ENCODE measurements at regions not wholly inside any gene's neighbourhood (a gene's known extent, or its start where the extent isn't known, plus 50 kb on each side); places are given as distances from the start of the nearest gene placed in this dataset.

DNA sequence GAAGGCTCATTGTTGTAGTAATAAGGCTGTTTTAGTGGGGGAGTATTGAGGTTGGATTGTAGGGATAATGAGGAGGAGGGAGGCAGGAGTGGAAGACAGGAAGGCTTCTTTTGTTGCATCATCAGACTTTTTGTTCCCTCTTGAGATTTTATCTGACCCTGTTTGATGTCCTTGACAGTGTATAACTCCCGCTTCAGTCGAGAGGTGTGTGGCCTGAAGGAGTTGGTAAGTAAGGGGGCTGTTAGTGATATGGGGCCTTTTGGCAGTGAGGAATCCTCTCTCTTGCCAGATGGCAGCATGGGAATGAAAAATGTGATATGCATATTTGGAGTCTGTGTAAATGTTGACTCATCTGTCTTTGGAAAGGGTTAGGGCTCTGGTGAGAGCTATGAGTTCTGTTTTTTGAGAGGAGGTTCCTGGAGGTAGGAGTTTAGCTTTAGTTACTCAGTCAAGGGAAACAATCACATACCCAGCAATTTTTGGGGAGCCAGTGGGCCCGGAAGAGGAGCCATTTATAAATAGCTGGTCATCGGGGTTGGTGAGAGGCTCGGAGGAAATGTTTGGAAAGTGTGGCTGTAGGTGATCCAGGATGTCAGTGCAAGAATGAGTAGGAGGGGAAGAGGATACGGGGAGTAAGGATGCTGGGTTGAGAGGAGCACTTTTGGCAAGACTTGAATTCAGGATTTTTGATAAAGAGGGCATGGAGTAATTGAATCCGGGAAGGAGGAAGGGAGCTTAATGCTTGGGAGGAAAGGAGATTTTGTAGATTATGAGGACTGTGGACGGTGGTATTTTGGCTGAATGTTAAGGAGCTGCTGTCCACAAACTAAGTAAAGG lies 136.7 kb upstream of the ETV3 start:
- H3K36me3 ChIP-seq (ENCODE audit: control insufficient read depth, insufficient read depth, low read length) = no peaks in the 10 kb centered on the region
- no peak for TF ChIP-seq EZH2 (IDR thresholded peaks at IDR 0.05; ENCODE audit: low read length, missing control alignments)
- TF ChIP-seq, protein P1, sequence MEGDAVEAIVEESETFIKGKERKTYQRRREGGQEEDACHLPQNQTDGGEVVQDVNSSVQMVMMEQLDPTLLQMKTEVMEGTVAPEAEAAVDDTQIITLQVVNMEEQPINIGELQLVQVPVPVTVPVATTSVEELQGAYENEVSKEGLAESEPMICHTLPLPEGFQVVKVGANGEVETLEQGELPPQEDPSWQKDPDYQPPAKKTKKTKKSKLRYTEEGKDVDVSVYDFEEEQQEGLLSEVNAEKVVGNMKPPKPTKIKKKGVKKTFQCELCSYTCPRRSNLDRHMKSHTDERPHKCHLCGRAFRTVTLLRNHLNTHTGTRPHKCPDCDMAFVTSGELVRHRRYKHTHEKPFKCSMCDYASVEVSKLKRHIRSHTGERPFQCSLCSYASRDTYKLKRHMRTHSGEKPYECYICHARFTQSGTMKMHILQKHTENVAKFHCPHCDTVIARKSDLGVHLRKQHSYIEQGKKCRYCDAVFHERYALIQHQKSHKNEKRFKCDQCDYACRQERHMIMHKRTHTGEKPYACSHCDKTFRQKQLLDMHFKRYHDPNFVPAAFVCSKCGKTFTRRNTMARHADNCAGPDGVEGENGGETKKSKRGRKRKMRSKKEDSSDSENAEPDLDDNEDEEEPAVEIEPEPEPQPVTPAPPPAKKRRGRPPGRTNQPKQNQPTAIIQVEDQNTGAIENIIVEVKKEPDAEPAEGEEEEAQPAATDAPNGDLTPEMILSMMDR (conservative IDR thresholded peaks at IDR 0.05 in 1 of 2, IDR thresholded peaks at IDR 0.05 in 1 of 2; ENCODE audit: low read depth in 1 of 2, low read length in 2 of 2) = no peak
- no peak overlapping the region for H3K27ac ChIP-seq (ENCODE audit: insufficient read depth, low read length)
- no peak overlapping the region for H3K4me2 ChIP-seq (ENCODE audit: extremely low read depth, insufficient read depth, low read length)
- H3K4me1 ChIP-seq (ENCODE audit: control insufficient read depth, extremely low read depth, insufficient read depth, low read length) = no peaks in the 10 kb centered on the region
- no peaks in the 10 kb centered on the region for H3K9me3 ChIP-seq (ENCODE audit: control insufficient read depth, insufficient read depth, low read depth, low read length)
- no peaks in the 10 kb centered on the region for H3K79me2 ChIP-seq (ENCODE audit: control insufficient read depth, insufficient read depth, low read length)
- no peak overlapping the region for H3K9ac ChIP-seq (ENCODE audit: insufficient read depth, low read length)
- H3K27me3 ChIP-seq (ENCODE audit: control insufficient read depth, insufficient read depth, low read length) = no peaks in the 10 kb centered on the region
- H2AFZ ChIP-seq (ENCODE audit: low read length) = no peak overlapping the region
- H4K20me1 ChIP-seq (ENCODE audit: control insufficient read depth, extremely low read depth, insufficient read depth, low read length) = no peaks in the 10 kb centered on the region
- peak; percentile 6 to 60 for DNase-seq (ENCODE audit: low read depth in 2 of 2)
- no peak overlapping the region for H3K4me3 ChIP-seq (replicated peaks in 1 of 4; ENCODE audit: control extremely low read depth in 1 of 4, insufficient read depth in 1 of 4, low read depth in 3 of 4, low read length in 4 of 4)

DNA sequence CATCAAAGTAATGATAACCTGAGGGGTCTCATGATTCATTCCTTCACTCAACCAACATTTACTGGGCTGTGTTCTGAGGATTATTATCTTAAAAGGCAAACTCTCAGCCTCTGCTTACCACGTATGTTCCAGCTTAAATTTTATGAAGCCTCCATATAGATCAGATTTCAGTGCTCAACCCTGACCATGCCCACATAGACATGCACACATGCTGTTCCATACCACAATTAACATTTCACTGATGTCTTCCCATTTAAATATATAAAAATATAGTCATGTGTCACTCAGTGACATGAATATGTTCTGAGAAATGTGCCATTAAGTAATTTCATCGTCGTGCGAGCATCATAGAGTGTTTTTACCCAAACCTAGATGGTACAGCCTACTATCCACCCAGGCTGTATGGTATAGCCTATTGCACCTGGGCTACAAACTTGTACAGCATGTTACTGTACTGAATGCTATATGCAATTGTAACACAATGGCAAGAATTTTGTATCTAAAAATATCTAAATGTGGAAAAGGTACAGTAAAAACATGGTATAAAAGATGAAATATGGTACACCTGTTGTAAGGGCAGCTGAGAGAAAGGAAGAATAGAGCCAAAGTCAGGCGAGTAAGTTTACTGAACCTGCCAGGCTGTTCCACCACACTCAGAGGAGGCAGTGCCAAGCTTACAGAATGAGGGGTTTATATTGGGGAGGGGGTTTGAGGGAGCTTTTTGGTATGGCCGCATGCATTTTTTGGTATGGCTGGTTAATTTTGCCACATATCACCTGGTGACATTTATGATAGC lies 134.7 kb upstream of the ETV3 start:
- Histone ChIP-seq H3K4me2 (ENCODE audit: extremely low read depth, insufficient read depth, low read length) (no peak overlapping the region), H3K4me3 (replicated peaks in 1 of 4; ENCODE audit: control extremely low read depth in 1 of 4, insufficient read depth in 1 of 4, low read depth in 3 of 4, low read length in 4 of 4) (no peak overlapping the region), H3K9me3 (ENCODE audit: control insufficient read depth, insufficient read depth, low read depth, low read length) (no peaks in the 10 kb centered on the region), H2AFZ (ENCODE audit: low read length) (no peak overlapping the region), H3K79me2 (ENCODE audit: control insufficient read depth, insufficient read depth, low read length) (no peaks in the 10 kb centered on the region), H3K9ac (ENCODE audit: insufficient read depth, low read length) (no peak overlapping the region), H3K36me3 (ENCODE audit: control insufficient read depth, insufficient read depth, low read length) (no peaks in the 10 kb centered on the region), H3K27ac (ENCODE audit: insufficient read depth, low read length) (no peak overlapping the region), H3K27me3 (ENCODE audit: control insufficient read depth, insufficient read depth, low read length) (no peaks in the 10 kb centered on the region), H3K4me1 (ENCODE audit: control insufficient read depth, extremely low read depth, insufficient read depth, low read length) (no peaks in the 10 kb centered on the region), H4K20me1 (ENCODE audit: control insufficient read depth, extremely low read depth, insufficient read depth, low read length) (no peaks in the 10 kb centered on the region)
- DNase-seq (ENCODE audit: low read depth in 2 of 2) = no peak
- TF ChIP-seq, protein P1 (conservative IDR thresholded peaks at IDR 0.05 in 1 of 2, IDR thresholded peaks at IDR 0.05 in 1 of 2; ENCODE audit: low read depth in 1 of 2, low read length in 2 of 2) = no peak
- no peak for TF ChIP-seq EZH2 (IDR thresholded peaks at IDR 0.05; ENCODE audit: low read length, missing control alignments)

DNA sequence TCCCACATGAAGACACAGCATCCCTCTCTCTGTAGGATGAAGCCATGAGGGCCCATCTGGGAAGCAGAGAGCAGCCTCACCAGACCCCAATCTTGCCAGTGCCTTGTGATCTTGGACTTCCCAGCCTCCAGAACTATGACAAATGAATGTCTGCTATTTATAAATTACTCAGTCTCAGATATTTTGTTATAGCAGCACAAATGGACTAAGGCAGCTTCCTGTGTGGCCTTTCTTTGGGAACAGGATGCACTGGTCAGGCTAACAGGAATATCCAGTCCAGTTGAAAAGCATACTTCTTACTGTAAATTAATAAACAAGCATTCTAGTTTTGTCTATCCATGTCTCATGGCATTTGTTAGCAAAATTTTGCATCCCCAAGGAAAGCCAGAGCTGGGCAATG lies 134.1 kb upstream of the ETV3 start:
- Histone ChIP-seq H3K27me3 (ENCODE audit: control insufficient read depth, insufficient read depth, low read length) (no peaks in the 10 kb centered on the region), H3K36me3 (ENCODE audit: control insufficient read depth, insufficient read depth, low read length) (no peaks in the 10 kb centered on the region), H3K79me2 (ENCODE audit: control insufficient read depth, insufficient read depth, low read length) (no peaks in the 10 kb centered on the region), H3K4me3 (replicated peaks in 1 of 4; ENCODE audit: control extremely low read depth in 1 of 4, insufficient read depth in 1 of 4, low read depth in 3 of 4, low read length in 4 of 4) (no peak overlapping the region), H3K27ac (ENCODE audit: insufficient read depth, low read length) (no peak overlapping the region), H3K4me1 (ENCODE audit: control insufficient read depth, extremely low read depth, insufficient read depth, low read length) (no peaks in the 10 kb centered on the region), H3K9me3 (ENCODE audit: control insufficient read depth, insufficient read depth, low read depth, low read length) (no peaks in the 10 kb centered on the region), H4K20me1 (ENCODE audit: control insufficient read depth, extremely low read depth, insufficient read depth, low read length) (no peaks in the 10 kb centered on the region), H3K9ac (ENCODE audit: insufficient read depth, low read length) (no peak overlapping the region), H3K4me2 (ENCODE audit: extremely low read depth, insufficient read depth, low read length) (no peak overlapping the region), H2AFZ (ENCODE audit: low read length) (no peak overlapping the region)
- DNase-seq (ENCODE audit: low read depth in 2 of 2) = no peak
- TF ChIP-seq, protein P1 (conservative IDR thresholded peaks at IDR 0.05 in 1 of 2, IDR thresholded peaks at IDR 0.05 in 1 of 2; ENCODE audit: low read depth in 1 of 2, low read length in 2 of 2) = no peak
- TF ChIP-seq EZH2 (IDR thresholded peaks at IDR 0.05; ENCODE audit: low read length, missing control alignments) = no peak

Data from fibroblast of lung (primary cell).